Activated naive CD4-positive, alpha-beta T cell treated with anti-CD3 and anti-CD28 coated beads, Interleukin-2, amount 50 U/mL, for 72 hours (primary cell): ENCODE measurements at regions not wholly inside any gene's neighbourhood (a gene's known extent, or its start where the extent isn't known, plus 50 kb on each side); places are given as distances from the start of the nearest gene placed in this dataset.

Experiments used
- ATAC-seq, 2 donors: fragments of 150-1000 bp; cut with Tn5 transposase; 2 replicates each; pipeline ENCODE4 v1.10.0; 2021; ENCODE audit warnings: mild to moderate bottlenecking in 2 of 2, moderate library complexity in 2 of 2
- DNase-seq, 2 donors: peaks; one replicate each; pipeline ENCODE4 v3.0.0; 2021 to 2022; ENCODE audit warnings: low spot score in 2 of 2
- H3K27ac Mint-ChIP-seq, 2 donors: one replicate each; pipeline ENCODE4 v1.8.0; 2022; ENCODE audit warnings: mild to moderate bottlenecking in 2 of 2, mixed read lengths in 2 of 2
- H3K36me3 Mint-ChIP-seq, 2 donors: one replicate each; pipeline ENCODE4 v1.8.0; 2022; ENCODE audit warnings: mixed read lengths in 2 of 2
- H3K9me3 Mint-ChIP-seq, 2 donors: one replicate each; pipeline ENCODE4 v1.8.0; 2022; ENCODE audit warnings: mixed read lengths in 2 of 2

DNA sequence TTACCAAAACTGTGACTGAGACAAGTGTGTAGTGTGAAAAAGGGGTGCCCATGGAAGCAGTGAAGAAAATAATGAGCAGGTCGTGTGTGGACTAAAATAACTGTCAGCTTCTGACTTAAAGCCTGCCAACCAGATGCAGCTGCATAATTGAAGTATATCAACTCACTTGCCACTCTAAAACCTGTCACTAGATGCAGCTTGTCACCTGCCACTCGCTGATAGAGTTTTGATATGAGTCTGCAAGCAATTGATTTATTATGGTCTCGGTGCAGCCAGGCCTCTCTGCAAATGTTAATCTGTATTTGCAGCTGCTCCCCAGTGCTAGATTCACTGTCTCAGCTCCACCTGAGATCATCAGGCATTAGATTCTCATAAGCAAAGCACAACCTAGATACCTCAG is 1090.0 kb upstream of the EYS start:
- Mint-ChIP-seq H3K36me3 (no peaks in the 10 kb centered on the region), H3K9me3 (no peaks in the 10 kb centered on the region), H3K27ac (no peak overlapping the region)
- no peak for ATAC-seq
- DNase-seq, result no peak

DNA sequence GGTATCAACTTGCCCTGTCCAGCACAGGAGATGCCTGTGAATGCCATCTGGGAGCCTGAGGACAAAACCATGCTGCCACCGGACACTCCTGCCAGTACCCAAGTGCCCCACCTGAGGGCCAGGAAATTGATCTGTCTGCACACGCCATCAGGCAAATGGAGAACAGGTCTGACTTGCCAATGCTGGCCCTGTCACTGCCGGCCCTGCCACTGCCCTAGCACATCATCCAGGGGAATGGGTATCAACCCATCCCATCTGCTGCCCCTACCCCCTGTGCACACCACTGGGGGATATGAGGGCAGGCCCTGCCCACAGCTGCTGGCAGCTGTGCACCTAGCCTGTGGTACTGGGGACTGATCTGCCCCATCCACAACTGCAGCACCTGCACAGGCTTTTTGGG is 1081.6 kb upstream of the EYS start:
- ATAC-seq (no peak), DNase-seq (no peak)
- Mint-ChIP-seq H3K36me3 (no peaks in the 10 kb centered on the region), H3K27ac (no peak overlapping the region), H3K9me3 (peaks cover 14 to 23% of the 10 kb centered on the region in 2 donors)

DNA sequence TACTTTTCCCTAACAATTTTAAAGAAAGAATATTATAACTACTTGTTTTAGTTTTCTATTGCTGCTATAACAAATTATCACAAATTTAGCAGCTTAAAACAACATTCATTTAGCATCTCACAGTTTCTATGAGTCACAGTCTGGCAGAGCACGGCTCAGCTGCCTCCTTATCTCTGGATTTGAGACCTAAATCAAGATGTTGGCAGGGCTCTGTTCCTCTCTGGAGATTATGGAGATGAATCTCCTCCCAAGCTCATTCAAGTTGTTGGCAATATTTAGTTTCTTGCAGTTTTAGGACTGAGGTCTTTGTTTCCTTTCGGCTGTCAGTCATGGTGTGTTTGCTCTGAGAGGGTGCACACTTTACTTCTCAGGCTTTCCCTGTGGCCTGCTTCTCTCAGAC is 1065.8 kb upstream of the EYS start:
- Mint-ChIP-seq H3K9me3 (peaks cover 21 to 31% of the 10 kb centered on the region in 2 donors), H3K36me3 (no peaks in the 10 kb centered on the region), H3K27ac (no peak overlapping the region)
- ATAC-seq, result no peak
- no peak for DNase-seq

DNA sequence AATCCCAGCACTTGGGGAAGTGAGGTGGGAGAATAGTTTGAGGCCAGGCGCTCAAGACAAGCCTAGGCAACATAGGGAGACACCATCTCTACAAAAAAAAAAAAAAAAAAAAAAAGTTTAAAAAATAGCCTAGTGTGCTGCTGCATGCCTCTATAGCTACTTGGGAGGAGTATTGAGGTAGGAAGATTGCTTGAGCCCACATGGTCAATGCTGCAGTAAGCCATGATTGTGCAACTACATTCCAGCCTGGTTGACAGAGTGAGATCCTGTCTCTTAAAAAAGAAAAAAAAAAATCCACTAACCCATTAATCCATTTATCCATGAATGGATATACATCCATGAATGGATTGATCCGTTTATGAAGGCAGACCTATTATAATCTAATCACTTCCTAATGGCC is 1064.6 kb upstream of the EYS start:
- Mint-ChIP-seq H3K9me3 (peaks cover 18 to 21% of the 10 kb centered on the region in 2 donors), H3K36me3 (no peaks in the 10 kb centered on the region), H3K27ac (no peak overlapping the region)
- DNase-seq (no peak), ATAC-seq (no peak)

DNA sequence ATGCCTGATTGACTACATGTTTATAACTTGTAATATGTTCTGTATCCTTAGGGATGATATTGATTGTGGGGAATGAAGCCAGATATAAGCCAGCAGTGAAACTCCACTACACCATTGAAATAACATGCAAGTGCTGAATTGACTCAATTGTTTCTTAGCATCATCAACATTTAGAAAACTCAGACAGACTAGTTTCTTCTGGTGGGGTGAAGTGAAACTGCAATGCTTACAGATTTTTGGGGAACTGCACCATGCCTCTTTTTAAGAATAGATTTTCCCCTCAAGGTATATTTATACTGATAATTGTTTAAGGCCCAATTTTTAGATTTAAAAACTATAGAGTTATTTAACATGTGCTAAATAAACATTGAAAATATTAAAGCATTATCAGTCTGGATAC is 1044.6 kb upstream of the EYS start:
- Mint-ChIP-seq H3K36me3 (peaks cover 0 to 5% of the 10 kb centered on the region in 2 donors), H3K27ac (no peak overlapping the region), H3K9me3 (peaks cover 17 to 19% of the 10 kb centered on the region in 2 donors)
- DNase-seq, result no peak
- no peak for ATAC-seq

DNA sequence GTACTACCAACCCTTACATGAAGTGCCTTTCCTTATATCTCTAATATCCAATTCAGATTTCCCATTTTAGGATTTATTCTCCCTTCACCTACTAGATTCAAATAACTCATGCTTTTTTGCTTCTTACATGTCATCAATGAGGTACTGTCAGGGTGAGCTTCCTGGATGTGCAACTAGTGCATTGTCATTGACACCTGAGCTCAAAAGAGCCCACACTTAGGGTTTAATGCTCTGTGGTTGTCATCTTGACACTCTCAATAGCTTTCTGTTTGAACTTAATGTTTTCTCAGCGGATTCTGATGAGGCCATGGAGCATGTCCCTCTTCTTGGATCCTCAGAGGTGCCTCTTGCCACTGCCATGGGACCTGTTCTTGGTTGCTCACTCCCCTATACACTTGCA is 1033.3 kb upstream of the EYS start:
- no peak for DNase-seq
- Mint-ChIP-seq H3K27ac (no peak overlapping the region), H3K36me3 (no peaks in the 10 kb centered on the region), H3K9me3 (peaks cover 11 to 19% of the 10 kb centered on the region in 2 donors)
- ATAC-seq, result no peak

DNA sequence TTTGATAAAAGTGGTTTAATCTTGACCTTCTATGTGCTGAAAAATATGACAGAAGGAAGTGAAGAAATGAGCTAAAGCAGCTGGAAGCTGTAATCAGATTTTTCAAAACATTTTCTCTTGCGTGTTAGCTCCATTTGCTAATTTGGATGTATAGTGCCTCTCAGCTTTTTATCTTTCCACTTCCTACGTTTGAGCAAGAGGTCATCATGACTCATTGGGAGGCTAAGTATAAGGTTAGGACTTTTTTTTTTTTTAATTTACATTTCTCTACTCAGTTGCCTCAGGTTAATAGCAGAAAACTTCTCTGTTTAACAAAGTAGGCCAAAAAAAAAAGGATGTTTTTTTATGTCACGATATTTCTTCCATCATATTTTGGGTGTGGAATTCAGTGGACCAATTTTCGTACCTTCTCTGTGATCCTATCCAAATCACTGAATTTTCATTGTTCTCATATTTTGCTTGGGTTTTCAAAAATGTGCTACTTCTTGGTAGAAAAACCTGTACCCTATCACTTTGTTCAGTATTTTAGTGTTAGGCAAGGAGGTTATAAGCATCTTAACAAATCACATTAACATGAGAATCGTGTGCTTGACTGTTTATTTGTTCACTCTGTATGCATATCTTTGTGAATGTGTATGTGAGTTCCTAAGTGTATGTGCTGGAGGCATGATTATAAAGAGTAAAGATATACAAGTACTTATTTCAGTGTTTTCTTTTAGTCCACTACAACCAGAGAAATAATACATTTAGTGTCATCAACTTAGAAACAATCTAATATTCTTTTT is 1028.3 kb upstream of the EYS start:
- ATAC-seq (no peak), DNase-seq (no peak)
- peaks cover 15% of the 10 kb centered on the region in 2 donors for H3K9me3 Mint-ChIP-seq
- no peaks in the 10 kb centered on the region for H3K36me3 Mint-ChIP-seq
- H3K27ac Mint-ChIP-seq, result no peak overlapping the region

DNA sequence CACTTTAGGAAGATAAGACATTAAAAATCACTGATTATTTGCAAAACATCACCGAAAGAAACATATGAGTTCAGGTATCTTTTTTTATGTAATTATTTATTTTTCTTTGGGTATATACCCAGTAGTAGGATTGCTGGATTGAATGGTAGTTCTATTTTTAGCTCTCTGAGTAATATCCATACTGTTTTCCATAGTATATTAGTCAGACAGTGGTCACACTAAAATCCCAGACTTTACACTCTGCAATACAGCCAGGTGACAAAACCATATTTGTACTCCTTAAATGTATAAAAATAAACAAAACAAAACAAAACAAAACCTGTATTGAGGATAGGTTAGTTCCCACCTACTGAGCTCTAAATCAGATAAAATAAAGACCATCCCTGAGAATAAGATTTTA is 1024.3 kb upstream of the EYS start:
- no peak for ATAC-seq
- no peak for DNase-seq
- H3K9me3 Mint-ChIP-seq, result peaks cover 7 to 13% of the 10 kb centered on the region in 2 donors

DNA sequence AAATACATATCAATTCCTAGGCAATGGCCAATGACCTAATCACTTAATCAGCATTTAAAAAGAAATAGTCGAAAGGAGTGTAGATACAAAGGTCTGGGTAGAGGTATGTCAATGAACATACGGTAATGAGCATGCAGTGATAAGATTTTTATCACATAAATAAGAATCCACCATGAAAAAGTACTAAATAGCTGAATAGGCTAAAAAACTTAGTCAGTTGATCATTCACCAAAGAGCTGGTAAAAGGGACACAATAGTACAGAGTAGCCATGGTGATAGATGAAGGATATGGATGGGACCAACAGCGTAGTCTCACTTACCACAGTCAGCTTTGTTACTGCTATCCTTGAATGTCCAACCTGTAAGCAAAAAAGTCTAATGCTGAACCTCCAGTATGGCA is 1018.6 kb upstream of the EYS start:
- Mint-ChIP-seq H3K9me3 (peaks cover 8% of the 10 kb centered on the region in 2 donors), H3K27ac (no peak overlapping the region), H3K36me3 (no peaks in the 10 kb centered on the region)
- DNase-seq (no peak), ATAC-seq (no peak)

More for the DNA sequence above, 1024.3 kb upstream of the EYS start:
- Mint-ChIP-seq H3K27ac (no peak overlapping the region), H3K36me3 (no peaks in the 10 kb centered on the region)

DNA sequence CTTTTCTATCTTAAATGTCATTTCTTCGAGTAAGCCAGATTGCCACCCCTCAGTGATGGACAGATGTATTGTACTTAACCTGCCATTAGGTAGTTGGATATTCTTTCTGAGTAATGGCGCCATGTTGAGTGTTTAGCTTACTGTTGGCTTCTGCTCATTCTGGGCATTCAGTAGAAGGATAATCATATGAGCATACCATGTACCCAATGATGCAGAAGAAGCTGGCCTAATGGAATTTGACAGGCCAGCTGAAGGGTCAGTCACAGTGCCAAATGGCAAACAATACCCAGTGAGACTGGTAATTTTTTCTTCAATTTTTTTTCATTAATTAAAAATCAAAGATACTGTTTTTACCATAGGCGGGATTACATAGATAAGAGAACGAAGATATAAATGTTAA is 1010.8 kb upstream of the EYS start:
- ATAC-seq (no peak), DNase-seq (no peak)
- Mint-ChIP-seq H3K27ac (no peak overlapping the region), H3K9me3 (peaks cover 3 to 7% of the 10 kb centered on the region in 2 donors), H3K36me3 (no peaks in the 10 kb centered on the region)

DNA sequence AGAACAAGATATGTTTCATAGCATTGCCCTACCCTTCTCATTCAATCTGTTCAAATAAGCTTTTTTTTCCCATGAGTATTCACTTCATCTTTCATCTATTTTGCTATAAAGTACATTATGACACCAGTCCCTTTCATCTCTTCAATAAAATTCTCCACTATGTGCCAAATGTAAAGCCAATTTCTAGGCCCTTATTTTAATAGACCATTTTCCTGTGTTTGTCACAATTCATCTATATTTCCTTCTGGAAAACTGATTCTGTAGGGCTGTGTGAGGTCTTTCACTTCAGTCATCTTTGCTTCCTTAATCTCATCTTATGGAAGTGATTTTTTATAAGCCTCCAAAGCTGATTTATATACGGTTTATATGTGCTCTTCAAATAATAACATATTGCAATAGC is 992.4 kb upstream of the EYS start:
- DNase-seq (no peak), ATAC-seq (no peak)
- Mint-ChIP-seq H3K9me3 (peaks cover 6 to 17% of the 10 kb centered on the region in 2 donors), H3K36me3 (peaks cover 0 to 4% of the 10 kb centered on the region in 2 donors), H3K27ac (no peak overlapping the region)

DNA sequence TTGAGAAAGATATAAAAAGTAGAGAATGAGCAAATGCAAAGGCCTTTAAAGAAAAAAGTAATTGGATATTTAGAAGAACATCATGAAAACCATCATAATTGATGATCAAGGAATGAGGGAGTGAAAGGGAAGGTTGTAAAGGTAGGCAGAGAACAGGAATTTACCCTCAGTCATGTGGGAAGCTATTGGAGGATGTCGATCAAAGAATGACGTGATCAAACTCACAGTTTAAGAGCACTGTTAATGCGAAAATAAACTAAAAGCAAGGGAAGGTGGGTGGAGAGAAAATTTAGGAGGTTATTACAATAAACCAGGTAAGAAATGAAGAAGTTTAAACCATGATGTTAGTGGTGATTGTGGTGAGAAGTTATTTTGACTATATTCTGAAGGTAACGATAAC is 982.6 kb upstream of the EYS start:
- DNase-seq (no peak), ATAC-seq (no peak)
- H3K9me3 Mint-ChIP-seq, result peaks cover 17 to 19% of the 10 kb centered on the region in 2 donors
- no peak overlapping the region for H3K27ac Mint-ChIP-seq
- H3K36me3 Mint-ChIP-seq, result no peaks in the 10 kb centered on the region

DNA sequence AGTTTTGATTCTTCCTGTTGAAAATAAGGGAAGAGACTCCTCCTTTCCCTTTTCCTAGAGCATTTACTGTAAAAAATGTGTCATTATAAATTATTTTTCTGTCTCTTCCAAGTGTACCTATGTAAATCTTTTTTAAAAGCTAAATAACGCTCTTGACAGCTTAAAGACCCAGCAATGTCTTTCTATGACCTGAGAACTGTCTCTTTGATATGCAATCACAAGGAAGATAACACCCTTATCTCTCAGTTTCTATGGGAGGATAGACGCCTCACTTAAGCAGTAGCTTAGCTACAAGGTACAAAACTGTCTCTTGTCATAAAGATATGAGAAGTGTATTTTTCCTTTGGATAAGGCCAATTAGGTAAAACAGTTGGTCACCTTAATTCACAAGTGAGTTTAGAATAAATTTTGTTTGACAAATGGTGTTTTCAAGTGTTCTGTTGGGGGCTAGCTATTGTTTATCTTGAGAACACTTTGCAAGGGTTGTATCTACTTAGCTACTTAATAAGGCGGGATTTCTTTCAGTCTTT is 980.6 kb upstream of the EYS start:
- H3K36me3 Mint-ChIP-seq, result no peaks in the 10 kb centered on the region
- peaks cover 12 to 15% of the 10 kb centered on the region in 2 donors for H3K9me3 Mint-ChIP-seq
- no peak for ATAC-seq
- no peak overlapping the region for H3K27ac Mint-ChIP-seq
- DNase-seq, result no peak

DNA sequence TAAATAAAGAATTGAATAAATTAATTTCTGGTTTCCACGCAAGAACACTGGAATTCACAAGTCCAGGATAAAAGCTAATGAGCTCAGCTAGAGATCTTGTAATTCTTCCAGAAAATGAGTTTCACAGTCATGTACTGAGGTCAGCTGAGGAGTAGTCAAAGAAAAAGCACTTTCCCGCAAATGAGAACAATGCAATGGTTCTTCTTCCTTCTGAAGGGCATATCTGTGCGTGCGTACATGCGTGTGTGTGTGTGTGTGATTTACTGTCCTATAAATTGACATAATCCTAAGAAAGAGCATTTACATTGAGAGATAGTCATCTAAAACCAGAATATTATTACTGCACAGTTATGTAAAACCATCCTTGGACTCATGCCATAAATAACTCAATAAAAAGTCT is 968.9 kb upstream of the EYS start:
- ATAC-seq, result no peak
- DNase-seq, result no peak
- Mint-ChIP-seq H3K27ac (no peak overlapping the region), H3K9me3 (peaks cover 4 to 11% of the 10 kb centered on the region in 2 donors), H3K36me3 (no peaks in the 10 kb centered on the region)

DNA sequence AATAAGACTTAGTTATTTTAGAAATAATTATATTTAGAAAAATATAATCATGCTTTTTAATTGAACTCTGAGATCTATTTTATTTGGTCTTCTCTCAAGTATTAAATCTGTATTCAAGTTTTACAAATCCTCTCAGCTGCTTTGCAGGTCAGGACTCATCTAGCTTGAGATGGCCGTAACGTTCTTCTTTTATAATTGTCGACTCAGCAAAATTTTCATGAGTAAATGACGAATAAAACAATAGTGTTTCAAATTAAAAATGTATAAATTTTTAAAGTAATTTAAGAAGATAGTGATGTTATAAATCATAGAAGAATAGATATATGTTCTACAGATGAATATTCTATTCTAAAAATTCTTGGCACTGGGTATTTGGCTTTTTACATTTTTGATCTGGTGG is 957.1 kb upstream of the EYS start:
- Mint-ChIP-seq H3K27ac (no peak overlapping the region), H3K36me3 (no peaks in the 10 kb centered on the region), H3K9me3 (peaks cover 0 to 9% of the 10 kb centered on the region in 2 donors)

DNA sequence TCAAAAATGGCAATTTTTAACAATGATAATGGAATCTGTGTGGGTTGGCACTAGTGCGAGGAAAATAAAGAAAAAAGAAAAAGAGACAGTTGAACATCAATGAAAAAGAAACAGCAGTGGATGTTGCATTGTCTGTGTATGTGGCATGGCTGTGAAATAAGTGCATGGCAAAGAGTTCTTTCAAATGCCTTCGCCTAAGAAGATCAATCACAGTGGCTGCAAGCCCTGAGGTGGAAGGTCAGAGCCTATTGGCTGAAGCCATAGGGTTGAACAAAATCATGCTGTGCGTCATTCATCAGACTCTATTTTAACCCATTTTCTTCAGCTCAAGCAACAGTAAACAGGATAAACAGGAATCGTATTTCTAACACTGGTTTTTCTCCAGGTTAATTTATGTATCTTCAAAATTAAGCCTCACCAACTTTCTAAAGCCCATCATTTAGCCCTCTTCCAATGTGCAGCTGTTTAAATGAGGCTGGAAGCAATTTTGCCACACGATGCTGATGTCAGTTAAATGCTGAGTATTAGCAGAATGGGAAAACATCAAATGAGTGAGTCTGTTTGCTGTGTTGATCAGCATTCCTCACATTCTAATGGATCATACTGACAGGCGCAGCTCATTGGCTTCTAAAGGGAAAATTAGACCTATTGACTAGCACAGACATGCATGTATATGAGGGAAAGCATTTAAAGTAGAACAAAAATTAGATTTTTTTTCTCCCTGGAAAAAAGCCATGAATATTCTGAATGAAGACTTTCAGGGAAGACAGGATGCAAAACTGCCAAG is 955.9 kb upstream of the EYS start:
- peaks cover 0 to 6% of the 10 kb centered on the region in 2 donors for H3K9me3 Mint-ChIP-seq
- no peaks in the 10 kb centered on the region for H3K36me3 Mint-ChIP-seq
- DNase-seq, result no peak
- no peak overlapping the region for H3K27ac Mint-ChIP-seq
- no peak for ATAC-seq

More for the DNA sequence above, 957.1 kb upstream of the EYS start:
- DNase-seq (no peak), ATAC-seq (no peak)

DNA sequence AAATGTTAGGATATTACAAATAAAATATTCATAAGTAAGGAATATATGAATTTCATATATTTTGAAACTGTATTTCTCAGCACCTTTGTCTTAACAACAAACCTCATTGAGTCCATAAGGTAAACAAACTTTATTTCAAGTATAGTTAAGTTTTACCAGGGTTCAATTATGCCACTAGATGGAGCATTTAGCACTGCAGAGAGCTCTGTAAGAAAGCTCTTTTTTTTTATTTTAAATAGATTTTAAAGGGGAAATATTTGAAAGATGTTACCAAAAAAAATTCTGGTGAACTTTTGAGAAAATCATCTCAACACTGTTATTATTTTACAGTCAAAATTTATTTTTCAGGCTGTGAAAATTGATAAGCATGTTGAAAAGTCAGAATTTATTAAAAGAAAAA is 955.2 kb upstream of the EYS start:
- DNase-seq, result no peak
- no peaks in the 10 kb centered on the region for H3K36me3 Mint-ChIP-seq
- H3K27ac Mint-ChIP-seq, result no peak overlapping the region
- peaks cover 0 to 6% of the 10 kb centered on the region in 2 donors for H3K9me3 Mint-ChIP-seq
- ATAC-seq, result no peak
